Activated B cell treated with CpG ODN at 0.5 μM for 24 hours (primary cell): ENCODE measurements at regions not wholly inside any gene's neighbourhood (a gene's known extent, or its start where the extent isn't known, plus 50 kb on each side); places are given as distances from the start of the nearest gene placed in this dataset.

ENCODE experiments used
- ATAC-seq: fragments of 200-7000 bp; cut with Tn5 transposase; one replicate; pipeline ENCODE4 v1.10.0; 2021; ENCODE audit warnings: low read depth, mild to moderate bottlenecking, moderate library complexity
- CTCF ChIA-PET: fragments of 350-600 bp; sonication (Branson Sonifier 250); formaldehyde crosslinking; loops from one replicate; lab custom pipeline; 2021; ENCODE audit warnings: antibody characterized with exemption; lab: Charles Lee
- POLR2A ChIA-PET: fragments of 350-600 bp; sonication (Branson Sonifier 250); formaldehyde crosslinking; loops from one replicate; lab custom pipeline; 2021; ENCODE audit warnings: antibody characterized with exemption; lab: Charles Lee
- DNase-seq: peaks from one replicate; pipeline ENCODE4 v3.0.0; 2022
- H3K27ac Mint-ChIP-seq: one replicate; pipeline ENCODE4 v1.8.0; 2020; ENCODE audit warnings: mixed read lengths
- H3K27me3 Mint-ChIP-seq: one replicate; pipeline ENCODE4 v1.8.0; 2021; ENCODE audit warnings: mixed read lengths
- H3K36me3 Mint-ChIP-seq: one replicate; pipeline ENCODE4 v1.8.0; 2021; ENCODE audit warnings: low read depth, mixed read lengths
- H3K4me1 Mint-ChIP-seq: one replicate; pipeline ENCODE4 v1.8.0; 2021; ENCODE audit warnings: mixed read lengths
- H3K4me3 Mint-ChIP-seq: one replicate; pipeline ENCODE4 v1.8.0; 2020; ENCODE audit warnings: mild to moderate bottlenecking, mixed read lengths
- H3K9me3 Mint-ChIP-seq: one replicate; pipeline ENCODE4 v1.8.0; 2020; ENCODE audit warnings: mixed read lengths
- intact Hi-C: fragments of 100-400 bp; cut with micrococcal nuclease; formaldehyde crosslinking; loops from one replicate; pipeline ENCODE4 v1.15.1; 2024
- TF ChIP-seq, protein P1 (sequence below): fragments of 200-600 bp; IDR thresholded peaks from one replicate; pipeline ENCODE4 v1.8.0; 2022; ENCODE audit warnings: antibody characterized with exemption, mild to moderate bottlenecking

DNA sequence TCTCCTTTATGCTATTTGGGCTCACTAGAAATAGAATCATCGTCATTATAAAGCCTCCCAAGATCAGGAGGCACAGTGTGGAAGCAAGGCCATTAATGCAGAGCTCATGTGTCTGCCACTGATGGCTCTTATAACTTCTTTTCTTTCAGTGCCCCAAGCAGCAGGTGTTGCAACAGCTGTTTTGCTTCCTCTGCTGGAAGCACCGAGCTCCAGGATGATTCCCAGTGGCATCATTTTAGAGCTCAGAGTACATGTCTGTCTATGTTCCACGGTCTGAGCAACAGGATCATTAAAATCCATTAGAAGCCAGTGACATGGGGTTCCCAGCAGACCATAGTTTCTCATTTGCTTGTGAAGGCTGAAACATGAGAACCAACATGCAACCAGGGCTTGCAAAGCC lies 803.0 kb upstream of the FAT3 start:
- no peak for DNase-seq
- TF ChIP-seq, protein P1, sequence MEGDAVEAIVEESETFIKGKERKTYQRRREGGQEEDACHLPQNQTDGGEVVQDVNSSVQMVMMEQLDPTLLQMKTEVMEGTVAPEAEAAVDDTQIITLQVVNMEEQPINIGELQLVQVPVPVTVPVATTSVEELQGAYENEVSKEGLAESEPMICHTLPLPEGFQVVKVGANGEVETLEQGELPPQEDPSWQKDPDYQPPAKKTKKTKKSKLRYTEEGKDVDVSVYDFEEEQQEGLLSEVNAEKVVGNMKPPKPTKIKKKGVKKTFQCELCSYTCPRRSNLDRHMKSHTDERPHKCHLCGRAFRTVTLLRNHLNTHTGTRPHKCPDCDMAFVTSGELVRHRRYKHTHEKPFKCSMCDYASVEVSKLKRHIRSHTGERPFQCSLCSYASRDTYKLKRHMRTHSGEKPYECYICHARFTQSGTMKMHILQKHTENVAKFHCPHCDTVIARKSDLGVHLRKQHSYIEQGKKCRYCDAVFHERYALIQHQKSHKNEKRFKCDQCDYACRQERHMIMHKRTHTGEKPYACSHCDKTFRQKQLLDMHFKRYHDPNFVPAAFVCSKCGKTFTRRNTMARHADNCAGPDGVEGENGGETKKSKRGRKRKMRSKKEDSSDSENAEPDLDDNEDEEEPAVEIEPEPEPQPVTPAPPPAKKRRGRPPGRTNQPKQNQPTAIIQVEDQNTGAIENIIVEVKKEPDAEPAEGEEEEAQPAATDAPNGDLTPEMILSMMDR: no peak
- peaks cover 3% of the 10 kb centered on the region for H3K9me3 Mint-ChIP-seq
- ATAC-seq: no peak
- H3K36me3 Mint-ChIP-seq: no peaks in the 10 kb centered on the region
- ChIA-PET CTCF (no interaction called here), POLR2A (no interaction called here)
- intact Hi-C loops: no loop called here
- H3K27me3 Mint-ChIP-seq: no peaks in the 10 kb centered on the region
- no peaks in the 10 kb centered on the region for H3K4me1 Mint-ChIP-seq
- no peak overlapping the region for H3K4me3 Mint-ChIP-seq
- H3K27ac Mint-ChIP-seq: no peak overlapping the region

DNA sequence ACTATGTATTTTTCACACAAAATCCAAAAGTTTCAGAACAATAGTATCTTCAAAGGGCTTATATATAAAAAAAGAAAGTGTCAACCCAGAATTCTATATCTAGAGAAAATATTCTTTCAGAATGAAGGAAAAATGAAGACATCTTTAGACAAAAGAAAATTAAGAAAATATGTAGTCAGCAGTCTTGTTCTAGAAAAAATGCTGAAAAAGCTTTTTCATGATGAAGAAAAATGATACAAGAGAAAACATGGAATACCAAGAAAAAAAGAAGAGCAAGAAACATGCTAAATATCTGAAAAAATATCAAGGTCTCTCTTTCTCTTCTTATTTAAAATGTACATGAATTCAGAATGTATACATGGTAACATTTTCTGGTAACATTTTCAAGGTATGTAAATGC lies 816.8 kb upstream of the FAT3 start:
- peaks cover 2% of the 10 kb centered on the region for H3K9me3 Mint-ChIP-seq
- no peak overlapping the region for H3K4me3 Mint-ChIP-seq

DNA sequence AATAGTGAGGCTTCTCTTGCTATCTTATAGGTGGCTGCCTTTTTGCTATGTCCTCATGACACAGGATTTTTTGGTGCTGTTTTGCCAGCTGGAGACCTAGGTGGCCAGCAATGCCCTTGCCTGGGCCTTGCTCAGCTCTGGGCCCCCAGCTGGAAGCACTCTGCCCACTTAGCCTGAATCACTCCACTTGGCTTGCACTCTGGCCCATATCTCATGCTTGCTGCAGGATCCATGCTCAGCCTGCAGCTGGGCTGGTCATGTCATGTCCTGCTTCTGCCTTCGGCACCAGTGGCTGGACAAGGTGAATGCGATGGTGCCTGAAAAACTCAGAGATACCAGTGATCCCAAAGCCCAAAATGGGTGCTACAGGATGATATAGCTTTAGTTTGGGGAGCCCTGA lies 818.6 kb upstream of the FAT3 start:
- DNase-seq (no peak), ATAC-seq (no peak)
- TF ChIP-seq, protein P1: no peak
- no peak overlapping the region for H3K27ac Mint-ChIP-seq
- no peaks in the 10 kb centered on the region for H3K27me3 Mint-ChIP-seq
- H3K4me3 Mint-ChIP-seq: no peak overlapping the region
- peaks cover 1% of the 10 kb centered on the region for H3K9me3 Mint-ChIP-seq
- intact Hi-C loops: no loop called here
- CTCF ChIA-PET: no interaction called here
- H3K4me1 Mint-ChIP-seq: no peaks in the 10 kb centered on the region
- H3K36me3 Mint-ChIP-seq: no peaks in the 10 kb centered on the region
- POLR2A ChIA-PET: no interaction called here

More for the DNA sequence above, 816.8 kb upstream of the FAT3 start:
- Mint-ChIP-seq H3K36me3 (no peaks in the 10 kb centered on the region), H3K4me1 (no peaks in the 10 kb centered on the region), H3K27ac (no peak overlapping the region), H3K27me3 (no peaks in the 10 kb centered on the region)
- ATAC-seq (no peak), DNase-seq (no peak)
- ChIA-PET CTCF (no interaction called here), POLR2A (no interaction called here)
- TF ChIP-seq, protein P1: no peak
- intact Hi-C loops: no loop called here

DNA sequence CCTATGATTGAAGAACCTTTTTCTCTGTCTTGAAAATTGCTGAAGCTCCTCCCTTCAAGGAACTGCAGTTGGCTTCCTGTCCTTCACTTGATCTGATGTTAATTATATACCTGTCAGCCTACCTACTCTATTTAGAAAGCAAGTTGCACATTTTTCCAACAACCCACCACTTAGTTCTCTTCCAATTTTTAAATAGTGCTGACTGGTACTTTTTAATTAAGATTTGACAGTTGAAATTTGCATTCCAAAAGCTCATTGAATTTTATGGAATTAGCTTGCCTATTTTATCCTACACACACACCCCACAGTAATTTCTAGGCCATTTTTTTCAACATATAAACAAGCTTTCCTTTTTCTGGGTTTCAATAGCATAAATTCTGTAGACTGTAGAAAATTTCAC lies 820.3 kb upstream of the FAT3 start:
- no peak for ATAC-seq
- POLR2A ChIA-PET: no interaction called here

DNA sequence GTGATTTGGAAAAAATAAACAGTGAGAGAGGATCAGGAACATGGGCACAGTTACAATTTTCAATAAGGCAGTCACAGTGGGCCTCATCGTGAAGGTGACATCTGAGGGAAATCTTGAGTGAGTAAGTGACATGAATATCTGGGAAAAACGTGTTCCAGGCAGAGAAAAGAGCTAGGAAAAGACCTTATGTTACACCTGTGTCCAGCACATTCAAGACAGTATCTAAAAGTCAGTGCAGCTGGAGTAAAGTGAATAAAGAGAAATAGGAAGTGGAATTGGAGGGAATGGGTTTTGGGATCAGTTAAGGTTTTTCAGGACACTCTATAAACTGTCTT lies 827.5 kb upstream of the FAT3 start:
- POLR2A ChIA-PET: no interaction called here

More for the DNA sequence above, 820.3 kb upstream of the FAT3 start:
- no peaks in the 10 kb centered on the region for H3K4me1 Mint-ChIP-seq
- H3K27ac Mint-ChIP-seq: no peak overlapping the region
- H3K36me3 Mint-ChIP-seq: no peaks in the 10 kb centered on the region
- TF ChIP-seq, protein P1: no peak
- CTCF ChIA-PET: no interaction called here
- intact Hi-C loops: no loop called here
- no peak for DNase-seq
- no peaks in the 10 kb centered on the region for H3K27me3 Mint-ChIP-seq
- H3K4me3 Mint-ChIP-seq: no peak overlapping the region
- no peaks in the 10 kb centered on the region for H3K9me3 Mint-ChIP-seq

More for the DNA sequence above, 827.5 kb upstream of the FAT3 start:
- DNase-seq (no peak), ATAC-seq (no peak)
- intact Hi-C loops: no loop called here
- Mint-ChIP-seq H3K27ac (no peak overlapping the region), H3K36me3 (no peaks in the 10 kb centered on the region), H3K9me3 (peaks cover 2% of the 10 kb centered on the region), H3K27me3 (no peaks in the 10 kb centered on the region), H3K4me1 (no peaks in the 10 kb centered on the region), H3K4me3 (no peak overlapping the region)
- TF ChIP-seq, protein P1: no peak
- CTCF ChIA-PET: no interaction called here
